ENCODE measurements at regions not wholly inside any gene's neighbourhood (a gene's known extent, or its start where the extent isn't known, plus 50 kb on each side); places are given as distances from the start of the nearest gene placed in this dataset.
"Not testable (repeated sequence)": the region's sequence is repeated elsewhere in the genome, so short reads cannot be mapped to it uniquely, and the experiment has no call there.

GRCh38 chr3:110414855-110415254 is 656.8 kb upstream of the NECTIN3 start:
- no peak for DNase-seq

DNA sequence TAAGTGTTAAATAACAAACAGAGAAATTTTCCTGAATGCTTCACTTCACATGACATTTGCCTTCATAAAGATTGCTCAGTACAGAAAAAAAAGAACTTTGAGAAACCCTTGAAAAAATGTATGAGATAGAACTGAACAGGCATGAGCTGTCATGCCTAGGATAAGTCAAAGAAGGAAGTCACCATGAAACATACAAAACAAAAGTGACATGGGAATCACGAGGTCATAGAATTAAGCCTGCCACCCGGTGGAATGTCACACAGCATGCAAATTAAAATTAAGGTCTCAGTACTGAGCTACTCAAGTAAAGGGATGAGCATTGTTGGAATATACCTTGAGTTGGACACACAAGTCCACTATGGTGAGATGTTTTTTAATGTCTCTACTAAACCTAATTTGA is 652.5 kb upstream of the NECTIN3 start:
- no peak for DNase-seq

GRCh38 chr3:110419601-110420000 is 652.0 kb upstream of the NECTIN3 start:
- no peak for DNase-seq

GRCh38 chr3:110420158-110420641 is 651.4 kb upstream of the NECTIN3 start:
- DNase-seq: no peak

DNA sequence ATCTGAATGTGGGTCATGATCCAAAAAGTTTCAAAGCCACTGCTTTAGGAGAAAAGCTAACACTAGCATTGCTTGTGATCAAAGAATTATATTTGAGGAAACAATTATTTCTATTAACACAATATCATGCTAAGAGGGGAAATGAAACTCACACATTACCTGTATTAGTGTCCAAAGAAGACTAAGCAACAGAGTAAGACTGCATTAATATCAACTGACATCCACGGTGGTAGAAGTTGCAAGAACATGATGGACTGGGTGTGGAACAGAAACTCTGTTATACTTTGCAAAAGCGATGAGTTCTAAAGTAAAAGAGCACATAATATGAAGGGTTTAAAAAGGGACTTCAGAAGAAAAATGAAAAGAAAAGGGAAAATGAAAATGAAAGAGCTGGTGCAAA is 648.3 kb upstream of the NECTIN3 start:
- no peak for DNase-seq

DNA sequence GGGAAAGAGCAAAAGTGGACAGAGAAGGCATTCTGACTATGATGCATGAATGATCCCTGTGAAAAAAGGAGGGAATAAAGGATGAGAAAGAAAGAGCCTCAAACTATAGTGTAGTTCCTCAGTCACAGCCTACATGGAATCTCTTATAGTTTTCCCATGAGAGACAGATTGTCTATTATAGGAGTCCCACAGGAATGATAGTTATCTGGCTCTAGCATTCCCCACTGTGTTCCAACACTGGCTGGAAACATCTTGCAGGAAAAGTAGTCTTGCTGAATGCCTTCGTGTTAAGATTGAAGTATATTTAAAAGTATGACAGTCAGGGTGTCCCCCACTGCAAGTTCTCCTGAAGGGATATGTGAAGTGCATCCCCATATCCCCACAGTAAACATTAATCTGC is 641.5 kb upstream of the NECTIN3 start:
- no peak for DNase-seq

DNA sequence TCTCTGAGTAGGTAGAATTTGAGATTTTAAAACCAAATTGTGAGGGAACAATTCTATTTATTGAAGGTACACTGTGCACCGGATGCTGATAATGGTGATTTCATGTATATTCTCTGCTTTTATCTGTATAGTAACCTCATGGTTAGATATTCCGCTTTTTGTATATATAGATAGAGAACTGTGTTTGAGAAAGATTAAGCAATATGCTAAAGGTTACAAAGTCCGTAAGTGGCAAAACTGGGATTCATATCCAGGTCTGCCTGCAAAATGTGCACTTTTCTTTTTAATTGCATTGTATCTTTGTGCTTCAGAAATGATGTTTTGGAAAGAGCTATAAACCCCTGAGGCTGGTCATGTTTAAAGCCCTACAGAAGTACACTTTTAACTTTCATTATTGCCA is 635.4 kb upstream of the NECTIN3 start:
- DNase-seq: no peak

DNA sequence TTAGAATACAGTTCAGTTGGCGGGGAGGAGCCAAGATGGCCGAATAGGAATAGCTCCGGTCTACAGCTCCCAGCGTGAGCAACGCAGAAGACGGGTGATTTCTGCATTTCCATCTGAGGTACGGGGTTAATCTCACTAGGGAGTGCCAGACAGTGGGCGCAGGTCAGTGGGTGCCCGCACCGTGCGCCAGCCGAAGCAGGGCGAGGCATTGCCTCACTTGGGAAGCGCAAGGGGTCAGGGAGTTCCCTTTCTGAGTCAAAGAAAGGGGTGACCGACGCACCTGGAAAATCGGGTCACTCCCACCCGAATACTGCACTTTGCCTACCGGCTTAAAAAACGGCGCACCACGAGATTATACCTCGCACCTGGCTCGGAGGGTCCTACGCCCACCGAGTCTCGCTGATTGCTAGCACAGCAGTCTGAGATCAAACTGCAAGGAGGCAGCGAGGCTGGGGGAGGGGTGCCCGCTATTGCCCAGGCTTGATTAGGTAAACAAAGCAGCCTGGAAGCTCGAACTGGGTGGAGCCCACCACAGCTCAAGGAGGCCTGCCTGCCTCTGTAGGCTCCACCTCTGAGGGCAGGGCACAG is 631.5 kb upstream of the NECTIN3 start:
- not testable (repeated sequence) for DNase-seq

DNA sequence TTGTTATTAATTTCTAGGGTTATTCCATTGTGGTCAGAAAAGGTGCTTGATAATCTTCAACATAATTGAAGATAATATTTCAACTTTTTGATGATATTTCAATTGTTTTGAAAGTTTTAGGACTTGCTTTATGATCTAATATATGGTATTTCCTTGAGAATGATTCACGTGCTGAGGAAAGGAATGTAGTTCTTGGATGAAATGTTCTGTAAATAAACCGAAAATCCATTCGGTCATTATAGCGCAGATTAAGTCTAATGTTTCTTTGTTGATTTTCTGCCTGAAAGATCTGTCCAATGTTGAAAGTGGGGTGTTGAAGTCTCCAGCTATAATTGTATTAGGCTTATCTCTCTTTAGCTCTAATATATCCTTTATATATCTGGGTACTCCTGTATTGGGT is 617.5 kb upstream of the NECTIN3 start:
- no peak for DNase-seq

- DNase-seq: no peak
Observed at GRCh38 chr3:110456001-110456400, 615.6 kb upstream of the NECTIN3 start.

GRCh38 chr3:110456438-110457138 is 615.0 kb upstream of the NECTIN3 start:
- DNase-seq: no peak

DNA sequence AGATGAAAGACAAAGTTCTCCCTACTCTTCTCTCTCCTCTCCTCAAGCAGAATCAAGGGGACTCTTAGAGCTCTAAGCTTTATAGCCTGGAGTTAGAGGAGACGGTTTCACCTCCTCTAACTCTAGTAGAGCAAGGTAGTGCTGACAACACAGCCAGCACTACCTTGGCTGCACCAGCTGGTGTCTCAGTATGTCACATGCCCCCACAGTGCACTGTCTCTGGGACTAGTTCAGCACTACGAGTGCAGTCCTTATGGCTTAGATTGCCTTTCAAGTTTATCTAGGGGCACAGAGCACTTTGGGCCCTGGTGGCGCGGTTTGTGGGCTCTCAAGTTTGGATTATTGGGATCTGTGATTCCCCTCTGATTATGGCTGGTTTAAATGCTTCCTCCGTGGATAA is 614.1 kb upstream of the NECTIN3 start:
- DNase-seq: no peak

GRCh38 chr3:110459021-110459420 is 612.6 kb upstream of the NECTIN3 start:
- DNase-seq: no peak

GRCh38 chr3:110470310-110470709 is 601.3 kb upstream of the NECTIN3 start:
- no peak for DNase-seq

- no peak for DNase-seq
Observed at GRCh38 chr3:110473405-110473804, 598.2 kb upstream of the NECTIN3 start.

- DNase-seq: no peak
Observed at GRCh38 chr3:110474397-110474796, 597.2 kb upstream of the NECTIN3 start.

GRCh38 chr3:110478377-110479054 is 593.1 kb upstream of the NECTIN3 start:
- no peak for DNase-seq

DNA sequence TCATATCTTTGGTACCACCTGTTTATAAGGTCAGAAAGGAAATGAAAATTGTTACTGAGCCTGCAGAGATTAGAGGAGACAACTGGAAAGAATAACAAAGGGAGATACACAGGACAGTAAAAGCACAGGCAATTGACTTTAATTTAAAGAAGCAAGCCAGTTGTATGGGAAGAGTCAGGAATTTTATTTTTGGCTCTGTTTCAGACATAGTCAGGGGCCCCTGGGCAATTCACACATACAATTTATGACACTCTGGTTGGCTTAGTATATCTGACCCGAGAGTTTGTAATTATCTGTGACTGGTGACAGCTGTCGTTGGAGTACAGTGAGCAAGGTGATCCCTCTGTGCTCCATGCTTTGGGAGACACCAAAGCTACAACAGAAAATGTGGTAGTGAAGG is 591.9 kb upstream of the NECTIN3 start:
- DNase-seq: no peak

DNA sequence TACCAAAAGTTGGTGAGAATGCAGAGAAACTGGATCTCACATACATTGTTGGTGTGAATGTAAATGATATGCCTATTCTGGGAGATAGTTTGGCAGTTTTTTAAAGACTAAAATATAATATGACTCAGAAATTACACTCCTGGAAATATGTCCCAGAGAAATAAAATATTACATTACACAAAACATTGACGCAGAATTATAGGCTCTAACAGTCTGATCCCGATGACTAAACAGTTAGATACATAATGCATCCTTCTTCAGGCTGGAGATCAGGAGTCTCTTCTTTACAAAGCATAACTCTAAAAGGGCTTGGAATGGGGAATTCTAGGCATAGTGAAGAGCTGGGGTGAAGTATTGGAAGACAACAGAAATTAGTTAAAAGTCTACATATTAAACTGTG is 586.2 kb upstream of the NECTIN3 start:
- DNase-seq: no peak

DNA sequence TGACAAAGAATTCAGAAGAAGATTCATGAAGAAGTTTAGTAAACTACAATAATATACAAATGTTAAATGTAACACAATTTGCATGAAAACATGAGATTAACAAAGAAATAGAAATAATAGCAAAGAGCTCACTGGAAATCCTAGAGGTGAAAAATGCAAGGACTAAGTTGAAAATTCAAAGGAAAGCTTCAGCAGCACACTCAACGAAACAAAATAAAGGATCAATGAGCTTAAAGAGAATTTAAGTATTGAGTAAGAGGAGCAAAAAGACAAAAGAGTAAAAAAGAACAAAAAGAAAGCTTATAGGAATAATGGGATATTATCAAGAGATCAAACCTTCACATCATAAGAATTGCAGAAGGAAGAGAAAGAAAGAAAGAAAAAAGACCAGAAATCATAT is 583.8 kb upstream of the NECTIN3 start:
- DNase-seq: no peak

- DNase-seq: no peak
Observed at GRCh38 chr3:110491413-110491812, 580.2 kb upstream of the NECTIN3 start.

- DNase-seq: no peak
Observed at GRCh38 chr3:110492876-110493275, 578.7 kb upstream of the NECTIN3 start.

DNA sequence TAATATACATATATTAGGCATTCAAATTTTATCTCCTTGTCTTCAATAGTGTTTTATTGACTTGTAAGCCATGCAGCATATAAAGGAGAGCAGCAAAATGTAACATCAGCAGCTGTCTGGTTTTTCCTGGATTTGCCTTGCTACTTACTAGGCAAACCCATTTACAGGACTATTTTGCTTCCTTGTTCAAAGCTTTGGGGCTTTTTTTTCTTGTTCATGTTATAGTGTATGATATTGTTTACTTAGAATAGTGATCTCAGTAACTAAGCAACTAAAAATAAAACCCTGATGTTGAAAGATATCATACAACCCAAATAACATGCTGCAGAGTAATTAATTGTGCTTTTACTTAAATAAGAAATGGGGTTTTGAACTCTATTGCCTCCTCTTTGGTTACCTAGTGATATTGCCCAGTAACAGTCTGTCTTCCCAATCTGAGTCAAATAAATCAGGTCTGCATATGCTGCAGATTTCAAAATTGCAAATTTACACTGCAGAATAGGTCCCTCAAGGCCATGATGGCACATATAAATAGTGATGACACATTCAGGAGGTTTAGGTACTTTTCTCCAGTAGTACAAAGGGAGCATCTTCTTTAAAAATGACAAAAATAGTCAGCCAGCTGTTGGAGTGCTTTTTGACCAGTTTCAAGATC is 578.1 kb upstream of the NECTIN3 start:
- no peak for DNase-seq

DNA sequence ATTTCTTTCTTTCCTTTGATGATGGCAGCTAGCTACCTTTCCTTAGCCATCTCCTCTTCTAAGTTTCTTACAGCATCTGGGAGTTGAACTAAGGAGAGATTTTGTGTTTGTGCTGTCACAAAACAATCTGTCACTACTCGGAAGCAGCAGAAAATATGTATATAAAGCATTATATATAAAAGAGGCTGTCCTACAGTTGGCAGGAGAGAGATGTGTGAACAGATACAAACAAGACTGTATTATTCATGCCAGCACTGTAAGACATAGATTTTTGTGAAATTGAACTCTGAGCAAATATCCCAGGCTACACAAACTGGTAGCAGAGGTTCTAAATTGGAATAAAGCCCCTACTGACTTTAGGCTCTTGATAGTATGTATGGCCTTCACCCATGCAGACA is 577.5 kb upstream of the NECTIN3 start:
- no peak for DNase-seq
